SK-N-SH (cell line): ENCODE measurements at regions not wholly inside any gene's neighbourhood (a gene's known extent, or its start where the extent isn't known, plus 50 kb on each side); places are given as distances from the start of the nearest gene placed in this dataset.

Experiments used
- CTCF ChIP-seq: fragments of 200-600 bp; sonication (generic); IDR thresholded peaks from 2 replicates; pipeline ENCODE4 v1.6.1; 2017; ENCODE audit warnings: antibody characterized with exemption, mild to moderate bottlenecking, moderate library complexity
- GATA2 ChIP-seq: sonication (generic); formaldehyde crosslinking; IDR thresholded peaks from 2 replicates; pipeline ENCODE4 v1.5.0; 2020; ENCODE audit warnings: mild to moderate bottlenecking, missing genetic modification reagents
- MXI1 ChIP-seq: IDR thresholded peaks from 2 replicates; pipeline ENCODE4 v1.6.1; 2012; ENCODE audit warnings: mild to moderate bottlenecking, low read depth, low read length, improper control_type of control experiment
- REST ChIP-seq: IDR thresholded peaks from 2 replicates; pipeline ENCODE4 v1.6.1; 2012; ENCODE audit warnings: mild to moderate bottlenecking, low read depth, low read length, moderate library complexity
- RFX5 ChIP-seq: IDR thresholded peaks from 2 replicates; pipeline ENCODE4 v1.6.1; 2012; ENCODE audit warnings: mild to moderate bottlenecking, improper control_type of control experiment, low read length

GRCh38 chr2:9690252-9690651 is 59.5 kb upstream of the YWHAQ start:
- no peak for TF ChIP-seq CTCF
- TF ChIP-seq GATA2 (CRISPR knock-in tag): no peak
- TF ChIP-seq MXI1: no peak
- no peak for TF ChIP-seq REST
- no peak for TF ChIP-seq RFX5
